Omental fat pad (tissue), 3 donors: ENCODE measurements at regions not wholly inside any gene's neighbourhood (a gene's known extent, or its start where the extent isn't known, plus 50 kb on each side); places are given as distances from the start of the nearest gene placed in this dataset.

Experiments used
- ATAC-seq: fragments of 150-250 bp; one replicate; pipeline ENCODE4 v1.9.1; 2016; ENCODE audit warnings: mild to moderate bottlenecking, moderate library complexity; ENCODE audit not compliant: low FRiP score
- DNase-seq: peaks from one replicate; pipeline ENCODE4 v3.0.0-alpha.2; 2019; ENCODE audit warnings: low spot score
- TF ChIP-seq, protein P1 (sequence below), 3 donors: fragments of 450-650 bp; IDR thresholded peaks; one replicate each; pipeline ENCODE4 v1.5.1; 2016 to 2017; ENCODE audit warnings: antibody characterized with exemption in 3 of 3, mild to moderate bottlenecking in 3 of 3, moderate library complexity in 2 of 3

DNA sequence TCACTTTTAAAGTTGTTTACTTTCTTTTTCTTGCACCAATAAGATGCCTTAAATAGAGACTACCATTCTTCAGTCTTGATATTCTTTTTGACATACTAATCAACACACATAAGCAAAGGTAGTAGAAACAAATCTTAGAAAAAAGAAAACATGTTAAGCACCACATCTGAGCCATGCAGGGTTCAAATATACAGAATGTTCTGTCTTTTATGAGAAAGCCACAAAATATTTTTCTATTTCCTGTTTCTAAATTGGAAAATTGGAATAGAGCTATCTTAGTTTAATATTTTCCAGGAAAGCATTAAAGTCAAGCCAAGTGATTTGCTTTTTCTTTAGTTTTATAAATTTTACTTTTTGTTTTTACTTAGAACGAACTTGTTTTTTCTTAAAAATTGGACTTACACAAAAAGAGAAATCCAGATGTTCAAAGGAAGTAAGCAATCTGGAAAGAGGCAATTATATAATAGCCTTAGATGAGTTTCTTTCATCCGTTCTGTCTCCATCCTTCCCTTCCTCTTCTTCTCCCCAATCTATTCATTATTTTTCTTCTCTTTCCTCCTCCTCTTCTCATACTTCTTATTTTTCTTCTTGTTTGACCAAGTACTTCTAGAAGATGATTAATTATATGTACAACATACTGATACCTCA, 731.7 kb downstream of the SQOR start:
- no peak for ATAC-seq
- TF ChIP-seq, protein P1, sequence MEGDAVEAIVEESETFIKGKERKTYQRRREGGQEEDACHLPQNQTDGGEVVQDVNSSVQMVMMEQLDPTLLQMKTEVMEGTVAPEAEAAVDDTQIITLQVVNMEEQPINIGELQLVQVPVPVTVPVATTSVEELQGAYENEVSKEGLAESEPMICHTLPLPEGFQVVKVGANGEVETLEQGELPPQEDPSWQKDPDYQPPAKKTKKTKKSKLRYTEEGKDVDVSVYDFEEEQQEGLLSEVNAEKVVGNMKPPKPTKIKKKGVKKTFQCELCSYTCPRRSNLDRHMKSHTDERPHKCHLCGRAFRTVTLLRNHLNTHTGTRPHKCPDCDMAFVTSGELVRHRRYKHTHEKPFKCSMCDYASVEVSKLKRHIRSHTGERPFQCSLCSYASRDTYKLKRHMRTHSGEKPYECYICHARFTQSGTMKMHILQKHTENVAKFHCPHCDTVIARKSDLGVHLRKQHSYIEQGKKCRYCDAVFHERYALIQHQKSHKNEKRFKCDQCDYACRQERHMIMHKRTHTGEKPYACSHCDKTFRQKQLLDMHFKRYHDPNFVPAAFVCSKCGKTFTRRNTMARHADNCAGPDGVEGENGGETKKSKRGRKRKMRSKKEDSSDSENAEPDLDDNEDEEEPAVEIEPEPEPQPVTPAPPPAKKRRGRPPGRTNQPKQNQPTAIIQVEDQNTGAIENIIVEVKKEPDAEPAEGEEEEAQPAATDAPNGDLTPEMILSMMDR (IDR thresholded peaks at IDR 0.05), result no peak
- DNase-seq, result no peak

DNA sequence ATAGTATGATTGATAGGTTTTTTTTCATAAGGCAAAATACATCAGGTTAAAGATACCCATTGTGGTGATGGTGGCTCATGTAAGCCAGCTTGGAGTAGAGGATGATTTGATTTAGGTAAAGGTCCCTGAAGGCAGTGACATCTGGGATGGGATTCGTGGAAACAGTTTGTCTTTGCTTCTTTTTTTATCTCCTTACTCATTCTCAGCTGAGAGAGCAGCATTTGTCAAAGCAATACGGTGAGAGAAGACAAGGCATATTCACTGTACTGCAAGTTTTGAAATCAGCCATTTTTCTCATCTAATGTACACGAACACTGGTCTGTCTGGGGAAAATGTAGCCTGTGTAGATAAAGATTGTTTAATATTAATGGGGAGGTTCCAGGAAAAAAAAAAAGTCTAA, 749.1 kb downstream of the SQOR start:
- no peak for DNase-seq
- TF ChIP-seq, protein P1 (IDR thresholded peaks at IDR 0.05), result no peak
- no peak for ATAC-seq

DNA sequence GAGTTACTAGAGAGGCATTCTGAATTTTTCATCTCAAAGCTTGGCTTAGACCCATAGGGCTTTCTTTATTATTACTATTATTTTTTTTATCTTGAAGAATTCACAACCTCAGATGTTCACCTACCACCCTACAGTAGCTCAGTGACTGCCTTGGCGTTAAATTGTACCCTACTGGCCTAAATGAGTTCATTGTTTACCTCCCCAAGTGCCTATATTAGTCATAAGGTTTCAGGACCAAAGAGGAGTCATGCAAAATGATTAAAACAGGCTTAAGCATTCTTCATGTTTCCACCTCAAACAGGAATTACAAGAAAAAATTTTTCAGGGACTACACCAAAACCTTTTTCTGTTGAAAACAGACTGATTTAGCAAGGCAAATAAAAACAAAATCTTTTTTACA, 751.5 kb downstream of the SQOR start:
- DNase-seq (no peak), ATAC-seq (no peak)
- TF ChIP-seq, protein P1 (IDR thresholded peaks at IDR 0.05), result no peak

DNA sequence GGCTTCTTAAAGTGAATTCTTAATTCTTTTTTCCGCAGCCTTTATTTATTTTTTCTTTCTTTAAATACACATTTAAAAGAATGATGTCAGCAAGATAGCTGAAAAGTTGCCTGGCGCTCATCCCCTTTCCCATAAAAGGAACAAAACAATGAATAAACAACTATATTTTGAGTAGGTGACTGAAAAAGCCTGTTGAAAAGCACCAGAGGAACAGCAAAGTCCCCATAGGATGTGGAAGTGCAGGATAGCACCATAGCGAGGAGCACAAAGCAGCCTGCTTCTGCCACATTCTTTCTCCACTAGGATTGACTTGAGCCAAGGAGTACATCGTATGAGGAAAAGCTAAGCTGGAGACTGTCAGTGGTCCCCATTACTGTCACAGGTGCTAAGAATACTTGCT, 754.9 kb downstream of the SQOR start:
- no peak for DNase-seq
- ATAC-seq, result no peak
- TF ChIP-seq, protein P1 (IDR thresholded peaks at IDR 0.05), result no peak

DNA sequence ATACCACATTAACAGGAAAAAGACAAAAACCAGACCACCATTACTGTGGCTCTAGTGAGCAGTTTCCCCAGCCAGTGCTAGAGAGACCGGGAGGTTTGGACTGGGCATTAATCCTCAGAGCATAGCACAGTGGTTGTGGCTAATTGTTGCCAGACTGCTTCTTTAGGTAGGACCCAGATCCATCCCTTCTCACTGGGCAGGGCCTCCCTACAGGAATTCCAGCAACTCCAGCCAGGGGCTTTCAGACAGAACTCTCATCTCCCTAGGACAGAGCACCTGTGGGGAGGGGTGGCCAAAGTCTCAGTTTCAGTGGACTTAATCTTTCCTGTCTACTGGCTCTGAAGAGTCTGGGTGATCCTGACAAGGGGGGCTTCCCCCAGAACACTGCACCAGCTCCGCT, 759.6 kb downstream of the SQOR start:
- DNase-seq (no peak), ATAC-seq (no peak)
- TF ChIP-seq, protein P1 (IDR thresholded peaks at IDR 0.05), result no peak

DNA sequence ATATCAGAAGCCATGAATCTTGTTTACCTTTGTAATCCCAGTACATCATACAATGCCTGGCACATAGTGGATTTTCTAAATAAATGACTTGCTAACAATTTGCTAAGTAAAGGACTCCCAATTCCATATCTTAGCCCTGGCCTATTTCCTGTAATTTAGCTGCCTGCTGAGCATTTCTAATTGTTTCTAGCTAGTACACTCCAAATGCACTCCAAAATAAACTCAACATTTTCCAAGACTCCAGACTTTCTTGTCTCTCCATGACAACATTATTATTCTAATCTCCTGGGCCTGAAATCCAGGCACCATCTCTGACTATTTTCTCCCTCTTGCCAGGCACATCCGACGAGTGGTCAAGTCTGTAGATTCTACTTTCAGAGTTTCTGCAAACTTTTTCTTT, 773.5 kb downstream of the SQOR start:
- DNase-seq (no peak), ATAC-seq (no peak)
- TF ChIP-seq, protein P1 (IDR thresholded peaks at IDR 0.05), result no peak

DNA sequence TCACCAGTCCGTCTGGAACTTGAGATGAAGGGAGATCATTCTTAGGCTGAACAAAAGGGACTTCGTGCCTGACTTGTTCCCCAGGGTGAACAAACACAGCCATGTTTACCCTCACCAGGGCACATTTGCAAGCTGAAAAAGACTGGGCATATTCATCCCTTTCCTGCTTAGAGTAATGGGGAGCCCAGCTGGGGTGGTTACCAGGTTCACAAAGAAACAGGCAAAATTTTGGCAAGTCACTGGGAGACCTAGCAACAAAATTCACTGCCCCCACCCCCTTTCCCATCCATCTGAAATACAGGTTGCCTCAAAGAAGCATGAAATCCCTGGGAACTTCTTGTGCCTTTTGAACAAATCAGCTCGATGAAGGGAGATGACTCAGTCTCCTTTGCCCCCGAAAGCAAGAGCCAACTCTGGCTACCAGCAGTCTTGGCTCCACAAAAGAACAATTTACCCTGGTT, 775.0 kb downstream of the SQOR start:
- no peak for ATAC-seq
- DNase-seq, result no peak
- TF ChIP-seq, protein P1 (IDR thresholded peaks at IDR 0.05), result no peak
